ENCODE measurements at regions not wholly inside any gene's neighbourhood (a gene's known extent, or its start where the extent isn't known, plus 50 kb on each side); places are given as distances from the start of the nearest gene placed in this dataset.

DNA sequence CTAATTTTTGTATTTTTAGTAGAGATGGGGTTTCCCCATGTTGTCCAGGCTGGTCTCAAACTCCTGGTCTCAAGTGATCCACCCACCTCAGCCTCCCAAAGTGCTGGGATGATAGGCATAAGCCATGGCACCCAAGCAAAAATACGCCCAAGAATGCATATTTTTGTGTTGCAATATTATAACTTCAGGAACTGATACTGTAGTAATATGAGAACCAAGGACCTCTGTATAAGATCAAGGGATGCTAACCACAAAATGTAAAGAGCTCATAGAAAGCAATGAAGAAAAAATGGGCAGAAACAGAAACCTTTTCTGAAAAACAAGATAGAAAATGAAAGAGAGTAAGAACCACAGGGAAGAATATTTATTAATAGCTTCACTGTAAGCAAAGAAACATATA is 183.6 kb upstream of the RPL38 start:
- ChIA-PET CTCF (ENCODE audit: low intra/inter-chr PET ratio) (no interaction called here), POLR2A (no interaction called here)
- Histone ChIP-seq H3K27me3 (ENCODE audit: control insufficient read depth in 2 of 2, insufficient read depth in 2 of 2, low read length in 2 of 2) (peaks cover 12 to 35% of the 10 kb centered on the region in 2 experiments), H4K20me1 (replicated peaks; ENCODE audit: control insufficient read depth, insufficient read depth, low read length) (0 out of 2 replicates have a peak, but pooled peaks cover 7% of the 10 kb centered on the region), H3K4me3 (no peak overlapping the region), H3K9ac (ENCODE audit: insufficient read depth in 1 of 2, low read depth in 2 of 2, low read length in 2 of 2) (no peak overlapping the region), H2AFZ (ENCODE audit: low read depth, low read length) (no peak overlapping the region), H3K36me3 (ENCODE audit: control insufficient read depth, insufficient read depth, low read length) (no peaks in the 10 kb centered on the region), H3K4me1 (replicated peaks in 1 of 2; ENCODE audit: control insufficient read depth in 2 of 2, insufficient read depth in 2 of 2, low read length in 2 of 2) (no peaks in the 10 kb centered on the region), H3K79me2 (ENCODE audit: control insufficient read depth, insufficient read depth, low read length) (no peaks in the 10 kb centered on the region), H3K27ac (ENCODE audit: extremely low read depth, low read depth, low read length) (no peak overlapping the region), H3K4me2 (ENCODE audit: insufficient read depth, low read length) (no peak overlapping the region), H3K9me3 (replicated peaks; ENCODE audit: control insufficient read depth, insufficient read depth, low read depth, low read length) (no peaks in the 10 kb centered on the region), H3K9me1 (ENCODE audit: control insufficient read depth, insufficient read depth, low read length) (no peaks in the 10 kb centered on the region)
- in situ Hi-C loops (cut with MboI) (no loop called here), intact Hi-C loops (cut with micrococcal nuclease) (no loop called here)
- 0% methylated on average over 1 of the region's 1 CpG for WGBS (ENCODE audit: insufficient coverage, low coverage, missing lambda C conversion rate)
- TF ChIP-seq, protein P1, sequence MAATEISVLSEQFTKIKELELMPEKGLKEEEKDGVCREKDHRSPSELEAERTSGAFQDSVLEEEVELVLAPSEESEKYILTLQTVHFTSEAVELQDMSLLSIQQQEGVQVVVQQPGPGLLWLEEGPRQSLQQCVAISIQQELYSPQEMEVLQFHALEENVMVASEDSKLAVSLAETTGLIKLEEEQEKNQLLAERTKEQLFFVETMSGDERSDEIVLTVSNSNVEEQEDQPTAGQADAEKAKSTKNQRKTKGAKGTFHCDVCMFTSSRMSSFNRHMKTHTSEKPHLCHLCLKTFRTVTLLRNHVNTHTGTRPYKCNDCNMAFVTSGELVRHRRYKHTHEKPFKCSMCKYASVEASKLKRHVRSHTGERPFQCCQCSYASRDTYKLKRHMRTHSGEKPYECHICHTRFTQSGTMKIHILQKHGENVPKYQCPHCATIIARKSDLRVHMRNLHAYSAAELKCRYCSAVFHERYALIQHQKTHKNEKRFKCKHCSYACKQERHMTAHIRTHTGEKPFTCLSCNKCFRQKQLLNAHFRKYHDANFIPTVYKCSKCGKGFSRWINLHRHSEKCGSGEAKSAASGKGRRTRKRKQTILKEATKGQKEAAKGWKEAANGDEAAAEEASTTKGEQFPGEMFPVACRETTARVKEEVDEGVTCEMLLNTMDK (IDR thresholded peaks at IDR 0.05; ENCODE audit: borderline replicate concordance, insufficient read depth, low read depth, low read length, poor library complexity, severe bottlenecking) = no peak
- TF ChIP-seq STAG1 (CRISPR knock-in tag; IDR thresholded peaks at IDR 0.05; ENCODE audit: borderline replicate concordance) (no peak), ETV5 (CRISPR knock-in tag; IDR thresholded peaks at IDR 0.05; ENCODE audit: low read depth) (no peak), EHMT2 (IDR thresholded peaks at IDR 0.05) (no peak), ZNF785 (CRISPR knock-in tag; IDR thresholded peaks at IDR 0.05) (no peak), ZNF398 (CRISPR knock-in tag; IDR thresholded peaks at IDR 0.05) (no peak), ZBTB43 (CRISPR knock-in tag; IDR thresholded peaks at IDR 0.05) (no peak), ESRRB (CRISPR knock-in tag; IDR thresholded peaks at IDR 0.05; ENCODE audit: borderline replicate concordance) (no peak), HDGF (IDR thresholded peaks at IDR 0.05) (no peak), PHF20 (IDR thresholded peaks at IDR 0.05; ENCODE audit: partially characterized antibody) (no peak), CBFA2T2 (conservative IDR thresholded peaks at IDR 0.05) (no peak)
- TF ChIP-seq, protein P2, sequence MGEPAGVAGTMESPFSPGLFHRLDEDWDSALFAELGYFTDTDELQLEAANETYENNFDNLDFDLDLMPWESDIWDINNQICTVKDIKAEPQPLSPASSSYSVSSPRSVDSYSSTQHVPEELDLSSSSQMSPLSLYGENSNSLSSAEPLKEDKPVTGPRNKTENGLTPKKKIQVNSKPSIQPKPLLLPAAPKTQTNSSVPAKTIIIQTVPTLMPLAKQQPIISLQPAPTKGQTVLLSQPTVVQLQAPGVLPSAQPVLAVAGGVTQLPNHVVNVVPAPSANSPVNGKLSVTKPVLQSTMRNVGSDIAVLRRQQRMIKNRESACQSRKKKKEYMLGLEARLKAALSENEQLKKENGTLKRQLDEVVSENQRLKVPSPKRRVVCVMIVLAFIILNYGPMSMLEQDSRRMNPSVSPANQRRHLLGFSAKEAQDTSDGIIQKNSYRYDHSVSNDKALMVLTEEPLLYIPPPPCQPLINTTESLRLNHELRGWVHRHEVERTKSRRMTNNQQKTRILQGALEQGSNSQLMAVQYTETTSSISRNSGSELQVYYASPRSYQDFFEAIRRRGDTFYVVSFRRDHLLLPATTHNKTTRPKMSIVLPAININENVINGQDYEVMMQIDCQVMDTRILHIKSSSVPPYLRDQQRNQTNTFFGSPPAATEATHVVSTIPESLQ (CRISPR knock-in tag; IDR thresholded peaks at IDR 0.05) = no peak
- TF ChIP-seq, protein P3, sequence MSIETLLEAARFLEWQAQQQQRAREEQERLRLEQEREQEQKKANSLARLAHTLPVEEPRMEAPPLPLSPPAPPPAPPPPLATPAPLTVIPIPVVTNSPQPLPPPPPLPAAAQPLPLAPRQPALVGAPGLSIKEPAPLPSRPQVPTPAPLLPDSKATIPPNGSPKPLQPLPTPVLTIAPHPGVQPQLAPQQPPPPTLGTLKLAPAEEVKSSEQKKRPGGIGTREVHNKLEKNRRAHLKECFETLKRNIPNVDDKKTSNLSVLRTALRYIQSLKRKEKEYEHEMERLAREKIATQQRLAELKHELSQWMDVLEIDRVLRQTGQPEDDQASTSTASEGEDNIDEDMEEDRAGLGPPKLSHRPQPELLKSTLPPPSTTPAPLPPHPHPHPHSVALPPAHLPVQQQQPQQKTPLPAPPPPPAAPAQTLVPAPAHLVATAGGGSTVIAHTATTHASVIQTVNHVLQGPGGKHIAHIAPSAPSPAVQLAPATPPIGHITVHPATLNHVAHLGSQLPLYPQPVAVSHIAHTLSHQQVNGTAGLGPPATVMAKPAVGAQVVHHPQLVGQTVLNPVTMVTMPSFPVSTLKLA (conservative IDR thresholded peaks at IDR 0.05) = no peak
- ATAC-seq (no peak), DNase-seq (ENCODE audit: extremely low read depth in 1 of 4, low spot score in 3 of 4) (no peak), FAIRE-seq (no peak)
- BruUV-seq (replicated peaks) = no TSS peak
